ENCODE measurements at regions not wholly inside any gene's neighbourhood (a gene's known extent, or its start where the extent isn't known, plus 50 kb on each side); places are given as distances from the start of the nearest gene placed in this dataset.

- no peak for TF ChIP-seq POLR2AphosphoS5 (IDR thresholded peaks at IDR 0.05)
- no peak for TF ChIP-seq CTCF (IDR thresholded peaks at IDR 0.05)
- TF ChIP-seq EP300 (IDR thresholded peaks at IDR 0.05), result no peak
Observed at GRCh38 chr6:170192905-170193304, 98.0 kb downstream of the DLL1 start.

All from gastroesophageal sphincter (tissue), 3 donors.